ENCODE measurements at regions not wholly inside any gene's neighbourhood (a gene's known extent, or its start where the extent isn't known, plus 50 kb on each side); places are given as distances from the start of the nearest gene placed in this dataset.
A peak's percentile ranks its signal among the peaks of the same experiment; 100 is the strongest.

DNA sequence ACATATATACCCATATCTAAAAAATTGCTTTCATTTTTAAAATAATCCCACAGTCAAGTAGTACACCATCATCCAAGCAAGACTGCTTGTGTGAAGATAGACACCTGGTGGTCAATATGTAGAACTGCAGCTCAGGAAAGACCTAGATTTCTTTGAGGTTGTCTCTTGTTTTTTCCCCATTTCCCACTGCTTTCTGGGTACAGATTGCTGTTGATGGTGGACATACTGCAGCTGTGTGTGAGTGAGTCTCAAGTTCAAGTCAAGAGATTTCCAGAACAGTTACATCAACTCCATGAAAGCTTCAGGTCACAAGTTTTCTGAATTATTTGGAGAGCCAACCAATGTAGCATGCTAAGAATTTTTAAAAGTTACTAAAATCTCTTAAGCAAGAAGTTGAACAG, 306.4 kb downstream of the DUSP10 start:
- TF ChIP-seq, protein P1, sequence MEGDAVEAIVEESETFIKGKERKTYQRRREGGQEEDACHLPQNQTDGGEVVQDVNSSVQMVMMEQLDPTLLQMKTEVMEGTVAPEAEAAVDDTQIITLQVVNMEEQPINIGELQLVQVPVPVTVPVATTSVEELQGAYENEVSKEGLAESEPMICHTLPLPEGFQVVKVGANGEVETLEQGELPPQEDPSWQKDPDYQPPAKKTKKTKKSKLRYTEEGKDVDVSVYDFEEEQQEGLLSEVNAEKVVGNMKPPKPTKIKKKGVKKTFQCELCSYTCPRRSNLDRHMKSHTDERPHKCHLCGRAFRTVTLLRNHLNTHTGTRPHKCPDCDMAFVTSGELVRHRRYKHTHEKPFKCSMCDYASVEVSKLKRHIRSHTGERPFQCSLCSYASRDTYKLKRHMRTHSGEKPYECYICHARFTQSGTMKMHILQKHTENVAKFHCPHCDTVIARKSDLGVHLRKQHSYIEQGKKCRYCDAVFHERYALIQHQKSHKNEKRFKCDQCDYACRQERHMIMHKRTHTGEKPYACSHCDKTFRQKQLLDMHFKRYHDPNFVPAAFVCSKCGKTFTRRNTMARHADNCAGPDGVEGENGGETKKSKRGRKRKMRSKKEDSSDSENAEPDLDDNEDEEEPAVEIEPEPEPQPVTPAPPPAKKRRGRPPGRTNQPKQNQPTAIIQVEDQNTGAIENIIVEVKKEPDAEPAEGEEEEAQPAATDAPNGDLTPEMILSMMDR (IDR thresholded peaks at IDR 0.05; ENCODE audit: low read length, missing control alignments) = peak; percentile 97
- DNase-seq (ENCODE audit: low read depth) = peak; percentile 83
- H3K4me3 ChIP-seq (replicated peaks; ENCODE audit: low read depth, low read length) = no peak overlapping the region

DNA sequence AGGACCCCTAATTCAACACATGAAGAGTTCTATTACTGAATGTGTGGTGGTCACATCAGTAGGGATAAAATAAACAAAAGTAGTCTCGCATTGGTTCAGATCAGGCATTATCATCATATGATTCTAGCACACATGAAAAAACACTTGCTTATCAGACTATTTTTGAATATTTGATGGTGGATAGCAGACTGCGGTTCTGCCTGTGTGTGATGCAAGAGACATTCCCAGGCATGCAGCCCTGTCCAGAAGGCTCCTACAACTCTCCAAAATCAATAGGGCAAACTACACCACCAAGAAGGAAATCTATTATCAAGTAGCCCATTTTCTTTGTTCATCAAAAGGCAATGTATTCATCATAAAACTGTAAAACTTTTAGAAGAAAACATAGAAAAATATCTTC, 304.7 kb downstream of the DUSP10 start:
- TF ChIP-seq, protein P1 (IDR thresholded peaks at IDR 0.05; ENCODE audit: low read length, missing control alignments) = no peak
- H3K4me3 ChIP-seq (replicated peaks; ENCODE audit: low read depth, low read length) = no peak overlapping the region
- DNase-seq (ENCODE audit: low read depth) = peak; percentile 32

DNA sequence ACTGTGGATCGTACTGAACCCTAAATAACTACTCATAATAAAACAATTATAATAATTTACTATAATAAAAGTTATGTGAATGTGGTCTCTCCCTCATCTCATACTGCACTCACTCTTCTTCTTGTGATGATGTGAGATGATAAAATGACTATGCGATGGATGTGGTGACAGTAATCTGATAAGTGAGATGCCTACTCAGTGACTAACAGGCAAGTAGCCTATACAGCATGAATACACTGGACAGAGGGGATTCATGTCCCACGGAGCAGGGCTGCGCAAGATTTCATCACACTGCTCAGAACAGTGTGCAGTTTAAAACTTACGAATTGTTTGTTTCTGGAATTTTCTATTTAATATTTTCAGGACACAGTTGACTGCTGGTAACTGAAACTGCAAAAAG, 304.0 kb downstream of the DUSP10 start:
- H3K4me3 ChIP-seq (replicated peaks; ENCODE audit: low read depth, low read length) = no peak overlapping the region
- DNase-seq (ENCODE audit: low read depth) = peak; percentile 56
- TF ChIP-seq, protein P1 (IDR thresholded peaks at IDR 0.05; ENCODE audit: low read length, missing control alignments) = no peak

DNA sequence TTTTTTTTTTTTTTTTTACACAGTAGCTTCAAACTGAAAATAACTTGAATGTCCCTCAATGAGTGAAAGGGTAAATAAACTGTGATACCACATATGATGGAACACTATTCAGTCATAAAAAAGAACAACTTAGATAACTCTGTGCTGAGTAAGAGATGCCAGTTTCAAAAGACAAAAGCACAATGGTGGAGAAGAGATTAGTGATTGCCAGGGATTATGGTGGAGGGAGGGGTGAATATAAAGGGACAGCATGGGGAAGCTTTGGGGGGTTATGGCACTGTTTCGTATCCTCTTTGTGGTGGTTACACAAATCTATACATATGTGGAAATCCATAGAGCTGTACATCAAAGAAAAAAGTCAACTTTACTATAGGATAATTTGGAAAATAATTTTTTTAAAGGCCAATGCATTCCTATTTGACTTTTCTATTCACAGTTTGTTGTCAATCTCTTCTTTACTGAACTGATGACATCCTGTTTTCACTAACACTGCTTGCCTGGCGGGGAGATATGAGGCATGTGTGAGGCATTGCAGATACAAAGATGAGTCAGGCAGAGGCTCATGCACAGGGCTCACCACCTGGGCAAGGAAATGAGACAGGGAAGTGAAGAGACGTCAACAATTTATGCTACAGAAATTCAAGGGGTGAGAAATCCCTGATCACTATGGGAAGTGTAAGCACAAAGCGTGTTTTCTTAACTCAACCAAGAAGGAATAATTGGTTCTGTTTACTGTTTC, 302.7 kb downstream of the DUSP10 start:
- peak; percentile 72 for DNase-seq (ENCODE audit: low read depth)
- no peak overlapping the region for H3K4me3 ChIP-seq (replicated peaks; ENCODE audit: low read depth, low read length)
- TF ChIP-seq, protein P1 (IDR thresholded peaks at IDR 0.05; ENCODE audit: low read length, missing control alignments) = no peak

DNA sequence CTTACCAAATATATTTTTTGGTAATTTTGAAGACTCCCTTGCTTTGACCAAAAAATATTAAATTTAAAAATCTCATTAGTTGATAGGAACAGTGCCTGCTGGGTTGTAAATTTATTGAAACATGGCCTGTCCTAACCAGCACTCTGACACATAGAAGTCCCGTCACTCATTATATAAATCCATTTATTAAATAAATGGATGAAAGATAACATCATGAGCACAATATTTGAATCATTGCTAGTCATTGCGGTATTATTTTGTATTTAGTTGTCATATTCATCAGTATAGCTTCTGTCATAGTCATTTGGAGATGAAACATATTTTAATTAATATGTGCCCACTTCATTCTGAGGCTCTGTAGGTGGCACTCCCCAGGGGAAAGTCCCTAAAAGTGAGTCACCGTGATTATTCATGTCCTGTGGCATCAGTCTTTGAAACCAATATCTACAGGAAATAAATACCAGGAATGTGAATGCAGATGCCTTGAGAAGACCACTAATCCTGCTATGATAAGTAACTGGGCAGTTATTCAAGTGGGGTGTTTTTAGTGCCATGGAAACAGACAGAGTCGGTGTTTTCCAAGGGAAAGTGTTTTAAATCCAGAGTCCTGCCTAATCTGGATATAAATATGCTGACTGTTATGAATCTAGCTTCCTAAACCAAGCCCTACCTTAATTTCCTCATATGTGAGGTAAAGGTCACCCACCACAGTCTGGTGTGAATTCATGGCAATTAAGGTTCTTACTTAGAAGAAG, 302.0 kb downstream of the DUSP10 start:
- peak; percentile 94 for DNase-seq (ENCODE audit: low read depth)
- no peak overlapping the region for H3K4me3 ChIP-seq (replicated peaks; ENCODE audit: low read depth, low read length)
- TF ChIP-seq, protein P1 (IDR thresholded peaks at IDR 0.05; ENCODE audit: low read length, missing control alignments) = no peak

DNA sequence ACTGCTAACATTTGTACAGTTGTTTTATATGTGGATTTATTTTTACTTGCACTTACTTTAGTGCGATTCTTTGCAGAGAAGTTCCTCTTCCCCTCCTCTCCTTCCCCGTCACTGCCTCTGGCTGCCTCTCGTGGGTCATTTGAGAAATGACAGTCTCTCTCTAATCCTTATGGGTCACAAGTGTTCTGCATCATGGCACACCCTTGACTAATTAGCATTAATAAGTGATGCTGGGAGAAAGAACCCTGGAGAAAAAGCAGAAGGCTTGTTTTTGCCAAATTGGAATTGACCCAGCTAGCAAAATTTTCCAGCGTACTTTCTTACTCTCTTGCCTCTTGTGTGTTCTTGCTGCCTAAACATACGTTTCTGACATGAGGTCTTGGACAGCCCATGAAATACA, 301.2 kb downstream of the DUSP10 start:
- DNase-seq (ENCODE audit: low read depth) = peak; percentile 30
- TF ChIP-seq, protein P1 (IDR thresholded peaks at IDR 0.05; ENCODE audit: low read length, missing control alignments) = peak; percentile 14
- H3K4me3 ChIP-seq (replicated peaks; ENCODE audit: low read depth, low read length) = no peak overlapping the region

Data from fibroblast of pulmonary artery (primary cell).